Body of pancreas (tissue), 4 donors: ENCODE measurements at regions not wholly inside any gene's neighbourhood (a gene's known extent, or its start where the extent isn't known, plus 50 kb on each side); places are given as distances from the start of the nearest gene placed in this dataset.

Experiments used
- ATAC-seq: fragments of 150-250 bp; one replicate; pipeline ENCODE4 v1.9.1; 2016
- DNase-seq, 4 donors: peaks; one replicate each; pipeline ENCODE4 v3.0.0-alpha.2; 2019
- H3K27ac ChIP-seq, 4 donors: fragments of 200-600 bp; sonication (generic); 1 replicate in 3 of 4; 2 replicates in 1 of 4; pipeline versions ENCODE4 v1.5.1 to v1.6.1; 2016 to 2019; ENCODE audit warnings: mild to moderate bottlenecking in 1 of 4, mixed read lengths in 1 of 4, moderate library complexity in 1 of 4
- H3K27me3 ChIP-seq, 2 donors: fragments of 200-600 bp; sonication (generic); one replicate each; pipeline ENCODE4 v1.6.0; 2016; ENCODE audit warnings: mild to moderate bottlenecking in 1 of 2
- H3K36me3 ChIP-seq, 2 donors: fragments of 200-600 bp; sonication (generic); replicated peaks in 1 of 2; 2 replicates each; pipeline ENCODE4 v1.5.1; 2016; ENCODE audit warnings: low read depth in 2 of 2; ENCODE audit not compliant: insufficient read depth in 1 of 2
- H3K4me1 ChIP-seq: fragments of 200-600 bp; sonication (generic); one replicate; pipeline ENCODE4 v1.6.0; 2016
- H3K4me3 ChIP-seq, 2 donors: fragments of 200-600 bp; sonication (generic); 1 replicate in 1 of 2; 2 replicates in 1 of 2; pipeline ENCODE4 v1.5.1; 2016 to 2019
- H3K9me3 ChIP-seq, 3 donors: fragments of 200-600 bp; sonication (generic); 1 replicate in 2 of 3; 2 replicates in 1 of 3; pipeline ENCODE4 v1.5.1; 2016
- CTCF ChIP-seq, 7 experiments: fragments of 450-650 bp in 4 of 7; fragments of 200-600 bp in 3 of 7; sonication (generic) in 3 of 7; IDR thresholded peaks; one replicate each; pipeline ENCODE4 v1.5.1; 2016 to 2019; ENCODE audit warnings: antibody characterized with exemption in 7 of 7
- POLR2A ChIP-seq, 3 donors: fragments of 450-650 bp; IDR thresholded peaks; one replicate each; pipeline ENCODE4 v1.6.1; 2016; ENCODE audit warnings: antibody characterized with exemption in 3 of 3, mild to moderate bottlenecking in 2 of 3
- WGBS, 2 donors: methylation state at CpG; one replicate each; pipeline ENCODE4 v1.1.5; 2017; 5-methylcytosine and 5-hydroxymethylcytosine counted together
- intact Hi-C: fragments of 100-400 bp; cut with DNase I; formaldehyde crosslinking; loops from one replicate; pipeline ENCODE4 v1.15.1; 2023

GRCh38 chr14:101215927-101216326, 312.4 kb upstream of the RTL1 start:
- Histone ChIP-seq H3K27me3 (no peaks in the 10 kb centered on the region), H3K4me1 (no peaks in the 10 kb centered on the region), H3K27ac (no peak overlapping the region), H3K9me3 (no peaks in the 10 kb centered on the region), H3K4me3 (no peak overlapping the region), H3K36me3 (no peaks in the 10 kb centered on the region)
- TF ChIP-seq CTCF (IDR thresholded peaks at IDR 0.05) (no peak), POLR2A (IDR thresholded peaks at IDR 0.05) (no peak)
- ATAC-seq: no peak
- intact Hi-C loops: no loop called here
- 82 to 88% methylated on average over 12 of the region's 12 CpGs for WGBS, 2 donors
- peak in 1 of 4 donors; percentile 2 for DNase-seq

GRCh38 chr14:101216366-101217079, 313.0 kb upstream of the RTL1 start:
- intact Hi-C loops: no loop called here
- H3K27me3 ChIP-seq: no peaks in the 10 kb centered on the region
- H3K27ac ChIP-seq: no peak overlapping the region
- 49 to 51% methylated on average over 9 of the region's 9 CpGs for WGBS, 2 donors
- no peaks in the 10 kb centered on the region for H3K4me1 ChIP-seq
- TF ChIP-seq POLR2A (IDR thresholded peaks at IDR 0.05): no peak
- TF ChIP-seq CTCF (IDR thresholded peaks at IDR 0.05): no peak
- ATAC-seq: no peak
- H3K9me3 ChIP-seq: no peaks in the 10 kb centered on the region
- no peak overlapping the region for H3K4me3 ChIP-seq
- DNase-seq: no peak
- H3K36me3 ChIP-seq: no peaks in the 10 kb centered on the region

- H3K27me3 ChIP-seq: no peaks in the 10 kb centered on the region
- no peak overlapping the region for H3K27ac ChIP-seq
- H3K4me1 ChIP-seq: no peaks in the 10 kb centered on the region
- H3K36me3 ChIP-seq: no peaks in the 10 kb centered on the region
- TF ChIP-seq CTCF (IDR thresholded peaks at IDR 0.05) (no peak), POLR2A (IDR thresholded peaks at IDR 0.05) (no peak)
- H3K9me3 ChIP-seq: no peaks in the 10 kb centered on the region
- H3K4me3 ChIP-seq: no peak overlapping the region
- DNase-seq (peak in 1 of 4 donors; percentile 3), ATAC-seq (no peak)
- WGBS, 2 donors: 53 to 62% methylated on average over 6 of the region's 6 CpGs
- intact Hi-C loops: no loop called here
Observed at GRCh38 chr14:101217080-101217463, 313.6 kb upstream of the RTL1 start.

GRCh38 chr14:101217616-101218371, 314.3 kb upstream of the RTL1 start:
- no peak for DNase-seq
- intact Hi-C loops: no loop called here
- Histone ChIP-seq H3K9me3 (no peaks in the 10 kb centered on the region), H3K36me3 (no peaks in the 10 kb centered on the region), H3K4me1 (no peaks in the 10 kb centered on the region), H3K27ac (no peak overlapping the region), H3K4me3 (no peak overlapping the region), H3K27me3 (no peaks in the 10 kb centered on the region)
- no peak for ATAC-seq
- TF ChIP-seq CTCF (IDR thresholded peaks at IDR 0.05) (no peak), POLR2A (IDR thresholded peaks at IDR 0.05) (no peak)
- 80 to 81% methylated on average over 14 of the region's 14 CpGs for WGBS, 2 donors
